Neural cell (in vitro differentiated cells): ENCODE measurements at regions not wholly inside any gene's neighbourhood (a gene's known extent, or its start where the extent isn't known, plus 50 kb on each side); places are given as distances from the start of the nearest gene placed in this dataset.

Experiments used
- H2AFZ ChIP-seq: fragments of 200-600, 300-800 bp; sonication (generic), shearing (Covaris generic); 2 replicates; pipeline ENCODE4 v1.6.0; 2014; ENCODE audit warnings: low read depth, mild to moderate bottlenecking, antibody characterized with exemption, low read length, moderate library complexity
- H3F3A ChIP-seq: fragments of 200-600 bp; shearing (Covaris generic); 2 replicates; pipeline ENCODE4 v1.6.1; 2016; ENCODE audit warnings: mild to moderate bottlenecking, moderate library complexity, mixed read lengths, antibody characterized with exemption, low read length; ENCODE audit not compliant: insufficient read depth, poor library complexity, severe bottlenecking
- H3K27ac ChIP-seq: fragments of 200-600, 300-800 bp; sonication (generic), shearing (Covaris generic); 2 replicates; pipeline ENCODE4 v1.5.1; 2014; ENCODE audit warnings: mild to moderate bottlenecking, low read length, moderate library complexity
- H3K27me3 ChIP-seq: fragments of 300-800, 200-600 bp; sonication (generic), shearing (Covaris generic); 2 replicates; pipeline ENCODE4 v1.6.0; 2014; ENCODE audit warnings: mild to moderate bottlenecking, low read depth, low read length, moderate library complexity; ENCODE audit not compliant: insufficient read depth
- H3K36me3 ChIP-seq: fragments of 300-800, 200-600 bp; sonication (generic), shearing (Covaris generic); 2 replicates; pipeline ENCODE4 v1.5.1; 2014; ENCODE audit warnings: mild to moderate bottlenecking, antibody characterized with exemption, low read length, moderate library complexity; ENCODE audit not compliant: insufficient read depth
- H3K4me2 ChIP-seq: fragments of 300-800, 200-600 bp; sonication (generic), shearing (Covaris generic); 2 replicates; pipeline ENCODE4 v1.6.0; 2014; ENCODE audit warnings: mild to moderate bottlenecking, low read length
- H3K4me3 ChIP-seq: fragments of 300-800, 200-600 bp; sonication (generic), shearing (Covaris generic); 2 replicates; pipeline ENCODE4 v1.5.1; 2014; ENCODE audit warnings: mild to moderate bottlenecking, low read length, moderate library complexity
- H3K79me2 ChIP-seq: fragments of 200-600 bp; shearing (Covaris generic); replicated peaks from 2 replicates; pipeline ENCODE4 v1.6.0; 2014; ENCODE audit warnings: mild to moderate bottlenecking, low read length, moderate library complexity; ENCODE audit not compliant: insufficient read depth
- H3K9ac ChIP-seq: fragments of 300-800, 200-600 bp; sonication (generic), shearing (Covaris generic); 2 replicates; pipeline ENCODE4 v1.6.1; 2016; ENCODE audit warnings: mild to moderate bottlenecking, low read length, mixed read lengths
- H3K9me2 ChIP-seq: fragments of 200-600 bp; shearing (Covaris generic); 2 replicates; pipeline ENCODE4 v1.6.1; 2016; ENCODE audit warnings: mild to moderate bottlenecking, low read length, mixed read lengths; ENCODE audit not compliant: insufficient read depth
- H3K9me3 ChIP-seq: fragments of 200-600, 300-800 bp; sonication (generic), shearing (Covaris generic); 2 replicates; pipeline ENCODE4 v1.6.1; 2016; ENCODE audit warnings: mild to moderate bottlenecking, mixed run types, low read length, moderate library complexity, mixed read lengths
- H4K20me1 ChIP-seq: fragments of 200-600 bp; shearing (Covaris generic); 2 replicates; pipeline ENCODE4 v1.6.1; 2016; ENCODE audit warnings: mild to moderate bottlenecking, mixed run types; ENCODE audit not compliant: insufficient read depth
- EP300 ChIP-seq: fragments of 450-650 bp; conservative IDR thresholded peaks from 2 replicates; pipeline ENCODE4 v1.6.1; 2014; ENCODE audit warnings: antibody characterized with exemption, mild to moderate bottlenecking, moderate library complexity; ENCODE audit not compliant: poor library complexity, severe bottlenecking
- EZH2 ChIP-seq: fragments of 200-600, 300-800 bp; shearing (Covaris generic), sonication (generic); IDR thresholded peaks from 2 replicates; pipeline ENCODE4 v1.6.1; 2014; ENCODE audit warnings: antibody characterized with exemption, low read length, borderline replicate concordance, mild to moderate bottlenecking; ENCODE audit not compliant: insufficient read depth, poor library complexity, severe bottlenecking
- MXI1 ChIP-seq: fragments of 450-650 bp; conservative IDR thresholded peaks from 2 replicates; pipeline ENCODE4 v1.6.1; 2014; ENCODE audit warnings: antibody characterized with exemption, mild to moderate bottlenecking; ENCODE audit not compliant: poor library complexity, severe bottlenecking
- POLR2AphosphoS5 ChIP-seq: IDR thresholded peaks from 2 replicates; pipeline ENCODE4 v1.6.1; 2012
- RAD21 ChIP-seq: fragments of 450-650 bp; conservative IDR thresholded peaks from 2 replicates; pipeline ENCODE4 v1.6.1; 2014; ENCODE audit warnings: antibody characterized with exemption, mild to moderate bottlenecking, moderate library complexity
- SMC3 ChIP-seq: fragments of 450-650 bp; conservative IDR thresholded peaks from 2 replicates; pipeline ENCODE4 v1.6.1; 2014; ENCODE audit warnings: antibody characterized with exemption, mild to moderate bottlenecking, moderate library complexity; ENCODE audit not compliant: poor library complexity
- TAF1 ChIP-seq: IDR thresholded peaks from 2 replicates; pipeline ENCODE4 v1.6.1; 2012; ENCODE audit warnings: low read depth
- TF ChIP-seq, protein P1 (sequence below): IDR thresholded peaks from 2 replicates; pipeline ENCODE4 v1.6.1; 2012; ENCODE audit warnings: borderline replicate concordance
- TF ChIP-seq, protein P2 (sequence below): fragments of 450-650 bp; IDR thresholded peaks from 2 replicates; pipeline ENCODE4 v1.5.1; 2014; ENCODE audit warnings: antibody characterized with exemption, mild to moderate bottlenecking, moderate library complexity; ENCODE audit not compliant: poor library complexity, severe bottlenecking

DNA sequence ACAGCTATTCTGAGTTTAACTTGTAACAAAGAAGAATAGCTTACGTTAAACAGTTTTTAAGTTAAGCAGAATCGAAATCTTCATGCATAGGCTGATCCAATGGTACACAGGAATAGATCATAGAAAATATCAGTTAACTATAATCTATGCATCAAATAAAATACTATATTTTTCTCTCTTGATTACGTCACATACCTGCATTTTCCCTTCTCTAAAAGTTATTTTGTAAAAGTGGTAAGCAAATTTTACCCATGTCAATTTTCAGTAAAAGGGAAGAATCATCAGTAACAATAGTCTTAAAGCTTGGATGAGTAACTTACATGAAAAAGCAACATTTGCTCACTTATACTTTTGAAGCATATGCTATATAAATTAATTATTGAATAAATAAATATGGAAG lies 692.4 kb downstream of the FAT4 start:
- TF ChIP-seq TAF1 (no peak), EZH2 (no peak)
- TF ChIP-seq, protein P1, sequence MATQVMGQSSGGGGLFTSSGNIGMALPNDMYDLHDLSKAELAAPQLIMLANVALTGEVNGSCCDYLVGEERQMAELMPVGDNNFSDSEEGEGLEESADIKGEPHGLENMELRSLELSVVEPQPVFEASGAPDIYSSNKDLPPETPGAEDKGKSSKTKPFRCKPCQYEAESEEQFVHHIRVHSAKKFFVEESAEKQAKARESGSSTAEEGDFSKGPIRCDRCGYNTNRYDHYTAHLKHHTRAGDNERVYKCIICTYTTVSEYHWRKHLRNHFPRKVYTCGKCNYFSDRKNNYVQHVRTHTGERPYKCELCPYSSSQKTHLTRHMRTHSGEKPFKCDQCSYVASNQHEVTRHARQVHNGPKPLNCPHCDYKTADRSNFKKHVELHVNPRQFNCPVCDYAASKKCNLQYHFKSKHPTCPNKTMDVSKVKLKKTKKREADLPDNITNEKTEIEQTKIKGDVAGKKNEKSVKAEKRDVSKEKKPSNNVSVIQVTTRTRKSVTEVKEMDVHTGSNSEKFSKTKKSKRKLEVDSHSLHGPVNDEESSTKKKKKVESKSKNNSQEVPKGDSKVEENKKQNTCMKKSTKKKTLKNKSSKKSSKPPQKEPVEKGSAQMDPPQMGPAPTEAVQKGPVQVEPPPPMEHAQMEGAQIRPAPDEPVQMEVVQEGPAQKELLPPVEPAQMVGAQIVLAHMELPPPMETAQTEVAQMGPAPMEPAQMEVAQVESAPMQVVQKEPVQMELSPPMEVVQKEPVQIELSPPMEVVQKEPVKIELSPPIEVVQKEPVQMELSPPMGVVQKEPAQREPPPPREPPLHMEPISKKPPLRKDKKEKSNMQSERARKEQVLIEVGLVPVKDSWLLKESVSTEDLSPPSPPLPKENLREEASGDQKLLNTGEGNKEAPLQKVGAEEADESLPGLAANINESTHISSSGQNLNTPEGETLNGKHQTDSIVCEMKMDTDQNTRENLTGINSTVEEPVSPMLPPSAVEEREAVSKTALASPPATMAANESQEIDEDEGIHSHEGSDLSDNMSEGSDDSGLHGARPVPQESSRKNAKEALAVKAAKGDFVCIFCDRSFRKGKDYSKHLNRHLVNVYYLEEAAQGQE, result no peak

DNA sequence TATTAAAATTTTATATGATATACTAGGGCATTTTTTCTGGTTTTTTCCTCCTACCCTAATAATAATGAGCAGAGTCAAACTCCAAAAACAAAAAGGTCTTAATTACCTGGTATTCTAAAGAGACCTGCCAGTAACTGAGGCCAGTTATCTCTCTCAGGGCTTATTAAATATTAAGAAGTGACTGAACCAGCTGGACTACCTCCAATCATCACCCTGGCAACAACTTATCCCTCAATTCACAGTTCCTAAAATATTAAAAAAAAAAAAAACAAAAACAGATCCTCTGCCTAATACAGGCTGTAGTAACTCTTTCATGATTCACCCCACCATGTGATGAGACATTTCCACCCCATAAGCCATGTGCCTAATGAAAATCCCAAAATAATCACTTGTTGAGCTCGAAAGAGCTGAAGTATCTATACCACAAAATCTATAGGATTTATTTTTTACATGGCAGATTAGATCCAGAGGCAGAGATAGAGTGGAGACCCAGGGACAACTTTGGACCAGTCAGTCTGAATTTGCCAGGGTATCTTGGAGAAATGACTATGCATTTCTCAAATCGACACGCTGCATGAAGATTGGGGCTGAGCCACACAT lies 698.0 kb downstream of the FAT4 start:
- no peaks in the 10 kb centered on the region for H4K20me1 ChIP-seq
- H3F3A ChIP-seq, result no peaks in the 10 kb centered on the region
- H3K4me2 ChIP-seq, result no peak overlapping the region
- no peak overlapping the region for H2AFZ ChIP-seq
- H3K4me3 ChIP-seq, result no peak overlapping the region
- H3K9me3 ChIP-seq, result no peaks in the 10 kb centered on the region
- TF ChIP-seq, protein P2, sequence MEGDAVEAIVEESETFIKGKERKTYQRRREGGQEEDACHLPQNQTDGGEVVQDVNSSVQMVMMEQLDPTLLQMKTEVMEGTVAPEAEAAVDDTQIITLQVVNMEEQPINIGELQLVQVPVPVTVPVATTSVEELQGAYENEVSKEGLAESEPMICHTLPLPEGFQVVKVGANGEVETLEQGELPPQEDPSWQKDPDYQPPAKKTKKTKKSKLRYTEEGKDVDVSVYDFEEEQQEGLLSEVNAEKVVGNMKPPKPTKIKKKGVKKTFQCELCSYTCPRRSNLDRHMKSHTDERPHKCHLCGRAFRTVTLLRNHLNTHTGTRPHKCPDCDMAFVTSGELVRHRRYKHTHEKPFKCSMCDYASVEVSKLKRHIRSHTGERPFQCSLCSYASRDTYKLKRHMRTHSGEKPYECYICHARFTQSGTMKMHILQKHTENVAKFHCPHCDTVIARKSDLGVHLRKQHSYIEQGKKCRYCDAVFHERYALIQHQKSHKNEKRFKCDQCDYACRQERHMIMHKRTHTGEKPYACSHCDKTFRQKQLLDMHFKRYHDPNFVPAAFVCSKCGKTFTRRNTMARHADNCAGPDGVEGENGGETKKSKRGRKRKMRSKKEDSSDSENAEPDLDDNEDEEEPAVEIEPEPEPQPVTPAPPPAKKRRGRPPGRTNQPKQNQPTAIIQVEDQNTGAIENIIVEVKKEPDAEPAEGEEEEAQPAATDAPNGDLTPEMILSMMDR, result no peak
- TF ChIP-seq RAD21 (no peak), EP300 (no peak), SMC3 (no peak), POLR2AphosphoS5 (no peak), EZH2 (no peak), TAF1 (no peak), MXI1 (no peak)
- TF ChIP-seq, protein P1, result no peak
- no peaks in the 10 kb centered on the region for H3K79me2 ChIP-seq
- H3K36me3 ChIP-seq, result no peaks in the 10 kb centered on the region
- H3K9ac ChIP-seq, result no peak overlapping the region
- no peaks in the 10 kb centered on the region for H3K9me2 ChIP-seq
- H3K27me3 ChIP-seq, result no peaks in the 10 kb centered on the region
- H3K27ac ChIP-seq, result no peak overlapping the region

More for the DNA sequence above, 692.4 kb downstream of the FAT4 start:
- H2AFZ ChIP-seq, result no peak overlapping the region
- no peak overlapping the region for H3K9ac ChIP-seq
- H3K27ac ChIP-seq, result no peak overlapping the region
- H3K36me3 ChIP-seq, result no peaks in the 10 kb centered on the region
- H4K20me1 ChIP-seq, result no peaks in the 10 kb centered on the region
- no peaks in the 10 kb centered on the region for H3F3A ChIP-seq
- no peak overlapping the region for H3K4me2 ChIP-seq
- no peaks in the 10 kb centered on the region for H3K9me3 ChIP-seq
- H3K27me3 ChIP-seq, result no peaks in the 10 kb centered on the region
- no peaks in the 10 kb centered on the region for H3K9me2 ChIP-seq
- H3K4me3 ChIP-seq, result no peak overlapping the region
- no peaks in the 10 kb centered on the region for H3K79me2 ChIP-seq
